Osteocyte (in vitro differentiated cells): ENCODE measurements at regions not wholly inside any gene's neighbourhood (a gene's known extent, or its start where the extent isn't known, plus 50 kb on each side); places are given as distances from the start of the nearest gene placed in this dataset.

Experiments
- DNase-seq: peaks from one replicate; pipeline ENCODE4 v3.0.0; 2021; ENCODE audit warnings: mixed read lengths; ENCODE audit not compliant: unreplicated experiment; ENCODE audit errors: extremely low spot score
- H3K27ac Mint-ChIP-seq: one replicate; pipeline ENCODE4 v1.8.0; 2021; ENCODE audit warnings: mild to moderate bottlenecking, mixed read lengths; ENCODE audit not compliant: unreplicated experiment
- H3K27me3 Mint-ChIP-seq: one replicate; pipeline ENCODE4 v1.8.0; 2021; ENCODE audit warnings: mixed read lengths; ENCODE audit not compliant: unreplicated experiment
- H3K36me3 Mint-ChIP-seq: one replicate; pipeline ENCODE4 v1.8.0; 2021; ENCODE audit warnings: mixed read lengths; ENCODE audit not compliant: unreplicated experiment
- H3K4me1 Mint-ChIP-seq: one replicate; pipeline ENCODE4 v1.8.0; 2021; ENCODE audit warnings: mixed read lengths; ENCODE audit not compliant: unreplicated experiment
- H3K4me3 Mint-ChIP-seq: one replicate; pipeline ENCODE4 v1.8.0; 2021; ENCODE audit warnings: mild to moderate bottlenecking, moderate library complexity, mixed read lengths; ENCODE audit not compliant: unreplicated experiment
- H3K9me3 Mint-ChIP-seq: one replicate; pipeline ENCODE4 v1.8.0; 2021; ENCODE audit warnings: mixed read lengths; ENCODE audit not compliant: unreplicated experiment
- TF ChIP-seq, protein P1 (sequence below): fragments of 200-600 bp; sonication (generic); IDR thresholded peaks from 2 replicates; pipeline ENCODE4 v1.5.0; 2021; ENCODE audit warnings: antibody characterized with exemption, mild to moderate bottlenecking, moderate library complexity

DNA sequence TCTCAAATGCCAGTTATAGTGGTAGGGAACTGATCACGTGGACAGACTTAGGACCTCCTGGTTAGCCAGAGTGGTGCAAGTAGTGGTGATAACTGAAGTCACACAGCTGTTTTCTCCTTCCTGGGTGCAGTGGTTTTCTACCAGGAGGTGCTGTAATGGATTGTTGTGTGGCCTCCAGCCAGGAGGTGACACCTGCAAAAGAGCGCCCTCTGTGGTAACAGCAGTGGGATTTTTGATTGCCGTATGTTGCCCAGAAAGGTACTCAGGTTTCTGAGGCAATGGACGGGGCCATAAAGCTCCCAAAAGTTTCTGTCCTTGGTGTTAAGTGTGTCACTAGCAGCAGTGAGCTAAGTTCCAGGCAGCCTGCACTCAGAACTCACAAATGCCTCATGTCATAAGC is 1358.1 kb upstream of the DDX18 start:
- no peak overlapping the region for H3K27ac Mint-ChIP-seq
- H3K27me3 Mint-ChIP-seq: no peaks in the 10 kb centered on the region
- H3K36me3 Mint-ChIP-seq: peaks cover 2% of the 10 kb centered on the region
- H3K4me1 Mint-ChIP-seq: no peaks in the 10 kb centered on the region
- TF ChIP-seq, protein P1, sequence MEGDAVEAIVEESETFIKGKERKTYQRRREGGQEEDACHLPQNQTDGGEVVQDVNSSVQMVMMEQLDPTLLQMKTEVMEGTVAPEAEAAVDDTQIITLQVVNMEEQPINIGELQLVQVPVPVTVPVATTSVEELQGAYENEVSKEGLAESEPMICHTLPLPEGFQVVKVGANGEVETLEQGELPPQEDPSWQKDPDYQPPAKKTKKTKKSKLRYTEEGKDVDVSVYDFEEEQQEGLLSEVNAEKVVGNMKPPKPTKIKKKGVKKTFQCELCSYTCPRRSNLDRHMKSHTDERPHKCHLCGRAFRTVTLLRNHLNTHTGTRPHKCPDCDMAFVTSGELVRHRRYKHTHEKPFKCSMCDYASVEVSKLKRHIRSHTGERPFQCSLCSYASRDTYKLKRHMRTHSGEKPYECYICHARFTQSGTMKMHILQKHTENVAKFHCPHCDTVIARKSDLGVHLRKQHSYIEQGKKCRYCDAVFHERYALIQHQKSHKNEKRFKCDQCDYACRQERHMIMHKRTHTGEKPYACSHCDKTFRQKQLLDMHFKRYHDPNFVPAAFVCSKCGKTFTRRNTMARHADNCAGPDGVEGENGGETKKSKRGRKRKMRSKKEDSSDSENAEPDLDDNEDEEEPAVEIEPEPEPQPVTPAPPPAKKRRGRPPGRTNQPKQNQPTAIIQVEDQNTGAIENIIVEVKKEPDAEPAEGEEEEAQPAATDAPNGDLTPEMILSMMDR: no peak
- no peak overlapping the region for H3K4me3 Mint-ChIP-seq
- DNase-seq: no peak
- peaks cover 59% of the 10 kb centered on the region for H3K9me3 Mint-ChIP-seq

DNA sequence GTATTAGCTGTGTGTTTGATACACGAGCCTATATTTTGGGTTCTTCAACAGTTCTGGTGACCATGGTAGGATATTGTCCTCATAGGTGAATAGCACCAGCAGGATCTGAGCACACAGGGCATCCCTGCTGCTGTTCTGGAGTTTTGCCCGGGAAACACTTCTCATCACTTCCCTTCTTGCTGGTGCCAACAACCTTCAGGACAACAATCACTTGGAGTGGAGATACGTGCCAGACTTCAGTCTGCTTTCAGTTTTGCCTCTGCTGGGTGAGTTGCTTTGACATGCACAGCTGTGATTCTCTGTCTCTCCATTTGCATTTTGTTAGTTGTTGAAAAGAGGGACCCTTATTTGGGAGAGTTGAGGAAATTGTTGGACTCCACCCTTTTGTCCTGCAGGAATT is 1347.2 kb upstream of the DDX18 start:
- no peak for DNase-seq
- no peaks in the 10 kb centered on the region for H3K27me3 Mint-ChIP-seq
- H3K4me1 Mint-ChIP-seq: no peaks in the 10 kb centered on the region
- peaks cover 32% of the 10 kb centered on the region for H3K9me3 Mint-ChIP-seq
- H3K4me3 Mint-ChIP-seq: no peak overlapping the region
- TF ChIP-seq, protein P1: no peak
- H3K27ac Mint-ChIP-seq: no peak overlapping the region
- no peaks in the 10 kb centered on the region for H3K36me3 Mint-ChIP-seq

- Mint-ChIP-seq H3K4me3 (no peak overlapping the region), H3K27me3 (no peaks in the 10 kb centered on the region), H3K9me3 (peaks cover 20% of the 10 kb centered on the region), H3K36me3 (no peaks in the 10 kb centered on the region), H3K27ac (no peak overlapping the region), H3K4me1 (no peaks in the 10 kb centered on the region)
- TF ChIP-seq, protein P1: no peak
- no peak for DNase-seq
Measured at GRCh38 chr2:116477229-116477628, 1337.3 kb upstream of the DDX18 start.

GRCh38 chr2:116487336-116487735 is 1327.2 kb upstream of the DDX18 start:
- Mint-ChIP-seq H3K4me3 (no peak overlapping the region), H3K27me3 (no peaks in the 10 kb centered on the region), H3K9me3 (peaks cover 33% of the 10 kb centered on the region), H3K27ac (no peak overlapping the region), H3K4me1 (no peaks in the 10 kb centered on the region), H3K36me3 (no peaks in the 10 kb centered on the region)
- TF ChIP-seq, protein P1: no peak
- no peak for DNase-seq

DNA sequence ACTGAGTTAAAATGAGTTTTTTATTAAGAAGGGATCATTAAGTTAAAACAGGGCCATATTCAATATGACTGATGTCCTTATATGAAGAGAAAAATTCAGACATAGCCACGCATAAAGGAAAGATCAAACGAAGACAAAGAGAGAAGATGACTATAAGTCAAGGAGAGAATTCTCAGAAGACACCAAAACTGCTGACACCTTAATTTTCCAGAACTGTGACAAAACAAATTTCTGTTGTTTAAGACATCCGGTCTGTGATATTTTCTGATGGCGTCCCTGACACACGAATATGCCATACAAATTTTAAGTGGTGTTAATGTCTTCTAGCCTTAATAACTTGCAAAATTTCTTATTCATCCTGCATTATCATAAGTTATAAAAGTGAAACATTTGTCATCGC is 1325.2 kb upstream of the DDX18 start:
- Mint-ChIP-seq H3K36me3 (no peaks in the 10 kb centered on the region), H3K4me3 (no peak overlapping the region), H3K9me3 (peaks cover 45% of the 10 kb centered on the region), H3K4me1 (no peaks in the 10 kb centered on the region), H3K27ac (no peak overlapping the region), H3K27me3 (no peaks in the 10 kb centered on the region)
- TF ChIP-seq, protein P1: no peak
- no peak for DNase-seq
